RWPE2 (cell line): ENCODE measurements at regions not wholly inside any gene's neighbourhood (a gene's known extent, or its start where the extent isn't known, plus 50 kb on each side); places are given as distances from the start of the nearest gene placed in this dataset.

Experiments used
- ATAC-seq: fragments of 200-7000 bp; cut with Tn5 transposase; 3 replicates; pipeline ENCODE4 v1.9.1; 2021; ENCODE audit warnings: low read depth
- DNase-seq: peaks from one replicate; pipeline ENCODE4 v3.0.0-alpha.2; 2020; ENCODE audit warnings: low spot score
- H3K27ac ChIP-seq: fragments of 450-650 bp; 2 replicates; pipeline ENCODE4 v1.5.1; 2017; ENCODE audit warnings: mild to moderate bottlenecking; ENCODE audit not compliant: poor library complexity, severe bottlenecking
- H3K27me3 ChIP-seq: fragments of 250-450 bp; sonication (Bioruptor Pico); 2 replicates; pipeline ENCODE4 v1.5.1; 2021; ENCODE audit warnings: mild to moderate bottlenecking, moderate library complexity; ENCODE audit not compliant: insufficient read depth, poor library complexity, severe bottlenecking
- H3K36me3 ChIP-seq: fragments of 250-450 bp; sonication (Bioruptor Pico); 2 replicates; pipeline ENCODE4 v1.5.1; 2020; ENCODE audit warnings: low read depth, mild to moderate bottlenecking, moderate library complexity
- H3K4me1 ChIP-seq: fragments of 250-450 bp; sonication (Bioruptor Pico); 2 replicates; pipeline ENCODE4 v1.5.1; 2021; ENCODE audit warnings: mild to moderate bottlenecking, moderate library complexity; ENCODE audit not compliant: insufficient read depth, poor library complexity, severe bottlenecking
- H3K4me3 ChIP-seq: fragments of 250-450 bp; sonication (Bioruptor Pico); 2 replicates; pipeline ENCODE4 v1.5.1; 2021; ENCODE audit warnings: mild to moderate bottlenecking, moderate library complexity; ENCODE audit not compliant: severe bottlenecking
- H3K9me3 ChIP-seq: fragments of 250-450 bp; sonication (Bioruptor Pico); 2 replicates; pipeline ENCODE4 v1.5.1; 2021; ENCODE audit warnings: mild to moderate bottlenecking, moderate library complexity; ENCODE audit not compliant: severe bottlenecking
- TF ChIP-seq, protein P1 (sequence below): fragments of 450-650 bp; IDR thresholded peaks from one replicate; pipeline ENCODE4 v1.5.1; 2017; ENCODE audit warnings: mild to moderate bottlenecking, moderate library complexity; ENCODE audit not compliant: poor library complexity, severe bottlenecking

DNA sequence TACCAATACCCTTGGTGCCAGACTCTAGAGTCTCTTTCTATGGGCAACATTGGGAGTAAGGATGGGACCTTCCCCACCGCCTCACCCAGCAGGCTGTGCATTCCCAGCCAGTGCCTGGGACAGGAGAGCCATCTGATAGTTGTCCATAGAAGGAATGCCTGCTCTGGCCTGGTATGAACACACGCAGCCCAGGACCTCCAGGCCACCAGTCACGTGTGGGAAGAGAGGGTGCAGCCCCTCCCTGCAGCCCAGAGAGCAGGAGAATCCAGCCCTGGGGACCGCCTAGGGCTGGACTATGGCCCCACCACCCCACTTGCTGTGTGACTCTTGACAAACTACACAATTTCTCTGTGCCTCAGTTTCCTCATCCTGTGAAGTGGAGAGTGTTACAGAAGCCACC is 52.5 kb upstream of the ID2 start:
- no peak overlapping the region for H3K27ac ChIP-seq
- H3K9me3 ChIP-seq = no peaks in the 10 kb centered on the region
- TF ChIP-seq, protein P1, sequence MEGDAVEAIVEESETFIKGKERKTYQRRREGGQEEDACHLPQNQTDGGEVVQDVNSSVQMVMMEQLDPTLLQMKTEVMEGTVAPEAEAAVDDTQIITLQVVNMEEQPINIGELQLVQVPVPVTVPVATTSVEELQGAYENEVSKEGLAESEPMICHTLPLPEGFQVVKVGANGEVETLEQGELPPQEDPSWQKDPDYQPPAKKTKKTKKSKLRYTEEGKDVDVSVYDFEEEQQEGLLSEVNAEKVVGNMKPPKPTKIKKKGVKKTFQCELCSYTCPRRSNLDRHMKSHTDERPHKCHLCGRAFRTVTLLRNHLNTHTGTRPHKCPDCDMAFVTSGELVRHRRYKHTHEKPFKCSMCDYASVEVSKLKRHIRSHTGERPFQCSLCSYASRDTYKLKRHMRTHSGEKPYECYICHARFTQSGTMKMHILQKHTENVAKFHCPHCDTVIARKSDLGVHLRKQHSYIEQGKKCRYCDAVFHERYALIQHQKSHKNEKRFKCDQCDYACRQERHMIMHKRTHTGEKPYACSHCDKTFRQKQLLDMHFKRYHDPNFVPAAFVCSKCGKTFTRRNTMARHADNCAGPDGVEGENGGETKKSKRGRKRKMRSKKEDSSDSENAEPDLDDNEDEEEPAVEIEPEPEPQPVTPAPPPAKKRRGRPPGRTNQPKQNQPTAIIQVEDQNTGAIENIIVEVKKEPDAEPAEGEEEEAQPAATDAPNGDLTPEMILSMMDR = no peak
- DNase-seq (no peak), ATAC-seq (no peak)
- H3K36me3 ChIP-seq = no peaks in the 10 kb centered on the region
- H3K4me1 ChIP-seq = no peaks in the 10 kb centered on the region
- H3K27me3 ChIP-seq = no peaks in the 10 kb centered on the region
- no peak overlapping the region for H3K4me3 ChIP-seq

DNA sequence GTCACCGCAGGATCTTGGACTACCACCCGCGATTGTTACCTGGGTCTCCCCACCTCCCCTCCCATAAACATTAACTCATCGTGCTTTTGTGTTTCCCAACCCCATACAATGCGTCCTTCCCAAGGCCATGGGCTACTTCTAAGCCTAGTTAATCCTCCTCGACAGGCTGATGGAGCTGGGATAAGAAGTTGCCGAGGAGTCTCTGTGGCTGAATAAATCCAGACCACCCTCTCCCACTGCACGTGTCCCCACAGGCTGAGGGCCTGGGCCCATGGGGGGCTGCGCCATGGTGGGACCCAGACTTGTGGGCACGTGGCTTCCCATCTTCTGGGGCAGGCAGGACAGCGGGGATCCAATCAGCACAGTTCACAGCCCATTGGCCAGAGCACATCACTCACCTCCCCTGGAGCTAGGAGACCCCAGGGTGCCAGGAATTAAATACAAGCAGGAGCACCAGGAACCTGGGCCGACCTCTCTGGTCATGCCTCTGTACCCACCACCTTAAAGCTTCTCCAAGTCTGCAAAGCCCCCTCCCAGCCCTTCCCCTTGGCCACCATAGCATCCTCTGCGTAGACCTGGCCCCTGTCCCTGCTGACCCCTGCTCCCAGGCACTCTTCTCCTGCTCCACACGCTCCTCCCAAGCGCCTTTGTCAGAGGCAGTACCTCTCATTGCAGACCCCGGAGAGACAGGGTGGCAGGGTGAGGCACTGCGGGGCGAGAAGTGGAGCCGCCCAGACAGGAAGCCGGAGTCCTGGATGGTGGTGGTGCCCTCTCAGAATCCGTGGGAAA is 51.0 kb upstream of the ID2 start:
- TF ChIP-seq, protein P1 = no peak
- no peaks in the 10 kb centered on the region for H3K9me3 ChIP-seq
- DNase-seq (no peak), ATAC-seq (no peak)
- H3K27me3 ChIP-seq = no peaks in the 10 kb centered on the region
- no peaks in the 10 kb centered on the region for H3K36me3 ChIP-seq
- H3K27ac ChIP-seq = no peak overlapping the region
- H3K4me1 ChIP-seq = no peaks in the 10 kb centered on the region
- no peak overlapping the region for H3K4me3 ChIP-seq

DNA sequence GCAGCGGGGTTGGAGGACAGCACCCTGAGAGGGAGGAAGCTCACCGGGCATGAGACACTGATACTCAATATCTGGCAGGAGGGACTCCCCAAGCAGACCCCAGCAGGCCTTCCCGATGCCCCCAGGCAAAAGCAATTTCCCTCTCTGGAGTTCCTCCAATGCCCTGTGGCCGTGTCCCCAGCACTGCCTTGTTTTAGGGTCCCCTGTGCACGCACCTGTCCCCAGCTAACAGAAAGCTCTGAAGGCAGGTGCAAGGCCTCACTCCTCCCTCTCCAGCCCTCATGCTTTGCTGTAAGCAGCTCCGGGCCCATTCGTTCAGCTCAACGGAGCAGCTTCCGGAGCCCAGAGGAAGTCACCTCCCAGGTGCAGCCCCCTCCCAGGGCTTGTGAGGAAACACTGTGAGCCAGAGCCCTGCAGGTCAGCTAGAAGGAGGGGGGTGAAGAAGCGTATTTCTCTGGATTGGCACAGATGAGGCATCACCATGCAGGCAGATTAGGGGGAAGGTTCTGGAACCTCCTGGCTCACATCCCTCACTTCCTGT is 50.3 kb upstream of the ID2 start:
- TF ChIP-seq, protein P1 = no peak
- DNase-seq = no peak
- H3K27ac ChIP-seq = no peak overlapping the region
- no peaks in the 10 kb centered on the region for H3K4me1 ChIP-seq
- H3K36me3 ChIP-seq = no peaks in the 10 kb centered on the region
- H3K27me3 ChIP-seq = no peaks in the 10 kb centered on the region
- ATAC-seq = no peak
- H3K9me3 ChIP-seq = no peaks in the 10 kb centered on the region
- H3K4me3 ChIP-seq = no peak overlapping the region
